DMS 273 (cell line): ENCODE measurements at regions not wholly inside any gene's neighbourhood (a gene's known extent, or its start where the extent isn't known, plus 50 kb on each side); places are given as distances from the start of the nearest gene placed in this dataset.
"Not testable (repeated sequence)": the region's sequence is repeated elsewhere in the genome, so short reads cannot be mapped to it uniquely, and the experiment has no call there.

ENCODE experiments used
- DNase-seq: peaks from one replicate; lab custom pipeline; 2025; ENCODE audit not compliant: unreplicated experiment; lab: John Stamatoyannopoulos, UW

DNA sequence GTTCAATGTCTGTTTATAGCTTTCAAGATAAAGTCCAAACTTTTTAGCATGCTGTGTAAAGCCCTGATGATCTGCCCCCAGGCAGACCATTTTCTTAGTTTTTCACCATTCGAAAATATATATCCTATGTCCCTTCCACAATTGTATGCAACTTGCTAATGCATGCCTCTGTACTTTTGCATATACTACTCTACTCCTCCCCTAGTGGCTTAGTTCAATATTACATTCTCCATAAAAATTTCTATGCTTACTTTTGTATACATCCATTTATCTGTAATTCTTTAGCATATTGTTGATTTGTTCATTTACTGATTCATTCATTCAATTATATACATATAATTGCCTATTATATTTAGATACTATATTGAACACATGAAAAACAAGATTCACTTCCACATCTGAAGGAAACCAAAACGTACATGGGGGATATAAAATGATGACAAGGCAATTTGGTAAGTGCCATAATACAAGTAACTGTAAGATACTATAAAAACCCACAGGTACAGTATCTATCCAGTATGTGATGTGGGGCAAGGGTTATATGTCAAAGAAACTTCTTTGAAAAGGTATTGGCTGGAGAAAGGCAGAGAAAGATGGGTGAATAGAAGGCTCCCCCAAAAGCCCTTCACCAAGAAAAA lies 902.5 kb downstream of the FAM133A start:
- peak; percentile 30 for DNase-seq

DNA sequence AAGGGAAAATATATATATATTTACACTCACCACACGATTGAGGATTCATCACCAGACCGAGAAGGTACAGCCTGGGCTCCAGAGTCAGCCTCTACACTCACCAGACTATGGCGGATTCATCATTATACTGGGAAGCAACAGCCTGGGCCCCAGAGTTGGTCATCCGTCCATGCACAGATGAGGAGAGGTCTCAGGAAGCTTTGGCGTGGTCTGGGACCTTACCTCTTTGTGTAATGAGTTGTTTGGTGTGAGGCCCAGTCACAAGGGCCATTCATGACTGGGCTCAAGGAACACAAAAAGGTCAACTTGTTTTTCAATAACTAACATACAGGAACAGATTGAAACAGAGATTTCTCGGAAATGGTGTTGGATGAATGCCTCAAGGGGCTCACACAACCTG lies 926.1 kb downstream of the FAM133A start:
- DNase-seq, result no peak

DNA sequence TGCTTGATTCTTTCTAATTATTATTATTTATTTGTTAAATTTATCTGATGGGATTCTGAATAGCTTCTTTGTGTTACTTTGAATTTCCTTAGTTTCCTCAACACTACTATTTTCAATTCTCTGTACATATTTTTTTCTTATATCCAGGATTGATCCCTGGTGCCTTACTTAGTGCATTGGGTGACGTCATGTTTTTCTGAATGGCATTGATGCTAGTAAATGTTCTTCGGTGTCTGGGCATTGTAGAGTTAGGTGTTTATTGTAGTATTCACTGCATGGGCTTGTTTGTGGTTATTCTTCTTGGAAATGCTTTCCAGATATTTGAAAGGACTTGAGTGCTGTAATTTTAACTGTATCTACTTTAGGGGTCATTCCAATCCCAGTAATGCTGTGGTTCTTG lies 938.1 kb downstream of the FAM133A start:
- DNase-seq, result no peak

DNA sequence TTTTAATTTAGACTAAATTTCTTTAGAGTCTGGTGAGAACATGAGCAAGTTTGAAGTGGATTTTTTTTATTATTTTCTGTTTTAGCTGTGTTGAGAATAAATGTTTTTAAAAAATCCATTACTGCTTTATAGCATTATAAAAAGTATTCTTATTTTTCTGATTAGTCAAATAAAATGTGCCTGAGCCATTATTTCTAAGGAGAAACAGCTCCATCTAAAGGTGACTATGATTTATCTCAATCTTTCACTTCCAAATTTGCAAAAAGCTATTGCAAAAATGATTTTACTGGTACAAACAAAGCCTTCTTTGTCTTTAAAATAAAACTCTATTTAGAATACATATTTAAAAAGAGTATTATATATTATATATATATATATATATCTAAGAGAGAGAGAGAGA lies 959.2 kb downstream of the FAM133A start:
- peak; percentile 7 for DNase-seq

DNA sequence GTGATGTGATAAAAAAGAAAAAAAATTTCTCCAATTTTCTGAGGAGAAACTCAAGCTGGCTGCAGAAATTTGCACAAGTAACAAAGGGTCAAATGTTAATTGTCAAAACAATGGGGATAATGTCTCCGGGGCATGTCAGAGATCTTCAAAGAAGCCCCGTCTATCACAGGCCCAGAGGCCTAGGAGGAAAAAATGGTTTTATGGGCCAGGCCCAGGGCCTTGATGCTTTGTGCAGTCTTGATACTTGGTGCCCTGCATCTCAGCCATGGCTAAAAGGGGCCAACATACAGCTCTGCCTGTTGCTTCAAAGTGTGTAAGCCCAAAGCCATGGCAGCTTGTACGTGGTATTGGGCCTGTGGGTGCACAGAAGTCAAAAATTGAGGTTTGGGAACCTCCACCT lies 961.0 kb downstream of the FAM133A start:
- DNase-seq, result no peak

DNA sequence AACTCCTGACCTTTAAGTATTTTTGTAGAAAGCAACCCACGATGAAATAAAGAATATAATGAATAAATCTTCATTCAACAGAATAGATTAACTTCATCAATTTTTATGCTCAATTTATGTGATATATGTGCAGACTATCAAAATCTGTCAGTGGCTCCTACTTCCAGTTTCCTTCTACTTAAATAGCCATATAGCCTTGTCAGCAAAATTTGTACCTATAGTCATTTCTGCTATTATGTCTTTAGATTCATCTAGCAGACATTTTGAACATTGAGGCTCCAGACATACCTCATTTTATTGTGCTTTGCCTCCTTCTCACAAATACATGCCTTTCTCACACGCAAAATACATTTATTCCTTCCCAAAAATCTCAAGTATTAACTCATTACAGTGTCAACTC lies 971.7 kb downstream of the FAM133A start:
- no peak for DNase-seq

DNA sequence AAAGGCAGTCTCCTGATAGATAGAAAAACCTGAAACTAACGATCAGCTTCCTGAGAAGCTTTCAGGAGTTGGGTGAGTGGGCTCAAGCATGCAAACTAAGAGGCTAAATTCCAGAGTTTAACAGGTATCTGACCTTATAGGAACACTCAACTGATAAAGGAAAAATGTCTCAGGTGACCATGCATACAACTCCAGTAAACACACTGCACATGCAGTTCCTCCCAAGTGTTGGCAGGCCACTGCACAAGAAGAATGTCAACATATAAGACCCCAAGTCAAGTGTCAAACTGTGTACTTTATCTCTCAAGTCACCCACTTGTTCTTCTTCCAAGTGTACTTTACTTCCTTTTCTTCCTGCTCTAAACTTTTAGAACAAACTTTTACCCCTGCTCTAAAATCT lies 981.2 kb downstream of the FAM133A start:
- DNase-seq, result no peak

DNA sequence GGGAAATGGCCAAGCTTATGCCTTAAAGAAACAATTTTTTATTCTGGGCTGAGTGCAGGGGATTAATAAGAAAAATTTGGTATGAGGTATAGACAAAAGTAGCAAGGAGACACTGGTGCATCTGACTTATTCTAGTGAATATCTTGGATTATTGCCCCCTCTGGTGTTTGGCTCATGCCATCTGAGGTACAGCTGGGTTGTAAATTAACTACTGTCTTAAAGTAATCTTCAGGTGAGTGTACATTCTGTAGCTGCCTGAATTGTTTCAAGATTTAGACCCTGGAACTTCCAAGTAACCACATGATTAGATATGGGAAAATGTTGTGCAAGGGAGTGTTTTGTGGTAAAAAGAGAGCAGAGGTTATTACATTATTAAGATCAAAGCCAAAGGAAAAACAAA lies 988.7 kb downstream of the FAM133A start:
- DNase-seq, result peak; percentile 23

DNA sequence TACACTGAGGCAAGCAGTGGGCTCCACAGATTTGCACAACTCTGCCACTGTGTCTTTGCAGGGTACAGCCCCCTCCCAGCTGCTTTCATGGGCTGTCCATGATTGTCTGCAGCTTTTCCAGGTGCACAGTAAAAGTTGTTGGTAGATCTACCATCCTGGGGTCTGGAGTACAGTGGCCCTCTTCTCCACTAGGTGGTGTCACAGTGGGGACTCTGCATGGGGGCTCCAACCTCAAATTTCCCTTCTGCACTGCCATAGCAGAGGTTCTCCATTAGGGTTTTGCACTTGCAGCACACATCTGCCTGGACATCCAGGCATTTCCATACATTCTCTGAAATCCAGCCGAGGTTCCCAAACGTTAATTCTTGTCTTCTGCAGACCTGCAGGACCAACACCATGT lies 1002.3 kb downstream of the FAM133A start:
- DNase-seq, result peak; percentile 1

DNA sequence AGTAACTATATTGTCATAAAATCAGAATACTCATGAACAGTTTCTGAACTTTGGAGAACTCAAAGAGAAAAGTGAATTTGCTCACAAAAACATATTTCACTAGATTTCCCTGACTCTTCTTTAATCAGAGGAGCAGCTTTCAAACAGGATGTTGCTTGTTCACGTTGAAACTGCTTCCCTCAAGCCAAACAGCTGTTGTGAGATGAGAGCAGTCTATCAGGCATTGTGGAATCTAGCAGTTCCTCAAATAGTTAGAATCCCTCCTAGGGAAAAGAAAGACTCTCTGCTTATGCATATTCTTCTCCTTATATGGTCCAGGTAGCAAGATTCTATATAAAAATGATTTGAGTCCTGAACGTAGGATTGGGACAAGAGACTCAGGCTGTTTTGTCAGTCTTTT lies 1012.1 kb downstream of the FAM133A start:
- no peak for DNase-seq

DNA sequence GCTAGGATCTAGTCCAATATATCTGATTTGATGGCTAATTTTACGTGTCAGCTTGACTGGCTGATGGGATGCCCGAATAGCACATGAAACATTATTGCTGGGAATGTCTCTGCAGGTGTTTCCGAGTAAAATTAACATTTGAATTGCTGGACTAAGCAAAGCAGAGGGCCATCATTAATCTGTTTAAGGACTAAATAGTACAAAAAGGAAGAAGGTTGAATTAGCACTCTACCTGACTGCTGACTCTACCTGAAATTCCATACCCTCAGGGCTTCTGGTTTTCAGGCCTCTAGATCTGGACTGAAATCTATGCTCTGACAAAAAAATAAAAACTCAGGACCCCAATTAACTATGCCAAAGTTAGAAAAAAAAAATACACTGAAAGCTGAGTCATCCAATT lies 1021.9 kb downstream of the FAM133A start:
- no peak for DNase-seq

DNA sequence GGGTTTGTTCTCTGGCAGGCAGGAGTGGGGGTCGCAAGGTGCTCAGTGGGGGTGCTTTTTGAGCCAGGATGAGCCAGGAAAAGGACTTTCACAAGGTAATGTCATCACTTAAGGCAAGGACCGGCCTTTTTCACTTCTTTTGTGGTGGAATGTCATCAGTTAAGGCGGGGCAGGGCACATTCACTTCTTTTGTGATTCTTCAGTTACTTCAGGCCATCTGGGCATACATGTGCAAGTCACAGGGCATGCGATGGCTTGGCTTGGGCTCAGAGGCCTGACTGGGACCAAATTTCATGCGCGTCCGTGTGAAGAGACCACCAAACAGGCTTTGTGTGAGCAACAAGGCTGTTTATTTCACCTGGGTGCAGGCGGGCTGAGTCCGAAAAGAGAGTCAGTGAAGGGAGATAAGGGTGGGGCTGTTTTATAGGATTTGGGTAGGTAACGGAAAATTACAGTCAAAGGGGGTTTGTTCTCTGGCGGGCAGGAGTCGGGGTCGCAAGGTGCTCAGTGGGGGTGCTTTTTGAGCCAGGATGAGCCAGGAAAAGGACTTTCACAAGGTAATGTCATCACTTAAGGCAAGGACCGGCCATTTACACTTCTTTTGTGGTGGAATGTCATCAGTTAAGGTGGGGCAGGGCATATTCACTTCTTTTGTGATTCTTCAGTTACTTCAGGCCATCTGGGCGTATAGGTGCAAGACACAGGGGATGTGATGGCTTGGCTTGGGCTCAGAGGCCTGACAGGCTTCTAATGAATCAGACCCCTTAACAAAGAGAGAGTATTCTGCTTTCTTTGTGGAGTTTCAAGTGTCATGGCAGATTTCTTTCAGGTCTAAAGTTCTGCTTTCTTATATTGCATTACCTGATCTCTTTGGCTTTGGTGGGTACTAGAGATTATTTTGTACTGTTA lies 1030.6 kb downstream of the FAM133A start:
- not testable (repeated sequence) for DNase-seq

DNA sequence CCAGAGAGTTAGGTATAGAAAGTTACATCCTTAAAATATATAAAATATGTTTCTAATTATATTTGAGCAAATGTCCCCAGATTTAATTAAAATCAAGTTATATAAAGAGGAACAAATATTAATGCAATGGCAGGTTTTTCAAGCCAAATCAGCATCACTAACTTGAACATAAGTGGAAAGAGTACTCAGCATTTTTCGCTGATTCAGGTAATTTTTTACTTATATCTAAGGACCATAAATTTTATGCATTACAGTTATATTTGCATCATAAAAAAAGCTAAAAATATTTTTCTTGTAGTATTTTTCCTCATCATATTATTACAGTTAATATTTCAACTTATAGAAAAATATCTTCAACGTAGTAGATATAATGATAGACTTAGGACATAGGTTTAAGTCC lies 1047.4 kb downstream of the FAM133A start:
- DNase-seq, result no peak

DNA sequence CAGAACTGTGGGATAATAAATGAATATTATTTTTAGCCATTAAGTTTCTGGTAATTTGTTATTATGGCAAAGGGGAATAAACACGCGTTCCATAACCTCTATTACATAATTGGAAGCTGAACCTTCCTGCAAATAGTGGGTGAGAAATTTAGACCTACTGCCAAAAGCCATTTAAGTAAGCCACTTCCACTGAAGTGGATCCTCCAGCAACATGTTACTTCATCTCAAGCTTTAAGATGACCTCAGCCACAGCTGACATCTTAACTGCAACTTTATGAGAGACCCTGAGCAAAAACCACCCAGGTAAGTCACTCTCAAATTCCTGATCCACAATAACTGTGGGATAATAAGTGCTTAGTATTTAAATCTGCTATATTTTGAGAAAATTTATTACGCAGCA lies 1048.6 kb downstream of the FAM133A start:
- DNase-seq, result no peak

DNA sequence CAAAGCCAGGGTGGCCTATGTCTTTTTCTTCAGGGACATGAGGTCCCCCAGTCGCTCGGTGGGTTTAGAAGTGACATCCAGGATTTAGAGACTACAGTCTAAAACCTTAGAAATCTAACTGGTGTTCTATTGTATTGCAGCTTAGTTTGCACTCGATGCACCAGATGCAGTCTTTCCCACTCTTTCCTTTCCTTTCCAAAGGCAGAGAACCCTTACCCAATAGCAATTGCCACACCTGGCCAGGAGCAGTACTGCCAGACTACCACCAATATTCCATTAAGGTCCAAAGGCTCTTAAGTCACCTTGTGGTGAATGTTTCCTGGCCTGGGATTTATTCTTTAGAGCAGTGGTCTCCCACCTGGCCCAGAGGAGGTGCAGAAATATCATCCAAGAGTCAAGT lies 1068.8 kb downstream of the FAM133A start:
- no peak for DNase-seq

DNA sequence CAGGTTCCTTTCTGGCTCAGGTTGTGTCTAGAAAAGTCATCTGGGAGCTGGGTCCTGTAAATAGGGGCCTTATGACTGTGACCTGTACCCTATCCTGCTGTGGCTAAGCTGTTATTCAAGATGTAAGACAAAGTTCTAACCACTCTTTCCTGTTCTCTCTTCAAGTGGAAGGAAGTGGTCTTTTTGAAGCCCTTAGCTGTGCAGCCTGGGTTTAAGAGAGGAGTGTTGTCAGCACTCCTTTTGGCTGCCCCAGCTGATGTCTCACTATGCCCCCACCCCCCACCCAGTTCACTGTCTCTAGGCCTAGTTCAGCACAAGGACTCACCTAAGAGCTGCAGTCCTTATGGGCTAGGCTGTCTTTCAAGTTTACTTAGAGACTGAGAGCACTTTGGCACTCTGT lies 1069.5 kb downstream of the FAM133A start:
- DNase-seq, result no peak

DNA sequence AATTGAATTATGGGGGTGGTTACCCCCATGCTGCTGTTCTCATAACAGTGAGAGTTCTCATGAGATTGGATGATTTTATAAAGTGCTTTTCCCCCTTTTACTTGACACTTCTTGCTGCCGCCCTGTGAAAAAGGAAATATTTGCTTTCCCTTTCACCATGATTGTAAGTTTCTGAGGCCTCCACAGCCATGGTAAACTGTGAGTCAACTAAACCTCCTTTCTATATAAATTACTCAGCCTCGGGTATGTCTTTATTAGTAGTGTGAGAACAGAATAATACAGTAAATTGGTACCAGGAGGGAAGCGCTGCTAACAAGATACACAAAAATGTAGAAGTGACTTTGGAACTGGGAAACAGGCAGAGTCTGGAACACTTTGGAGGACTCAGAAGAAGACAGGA lies 1070.8 kb downstream of the FAM133A start:
- DNase-seq, result no peak

DNA sequence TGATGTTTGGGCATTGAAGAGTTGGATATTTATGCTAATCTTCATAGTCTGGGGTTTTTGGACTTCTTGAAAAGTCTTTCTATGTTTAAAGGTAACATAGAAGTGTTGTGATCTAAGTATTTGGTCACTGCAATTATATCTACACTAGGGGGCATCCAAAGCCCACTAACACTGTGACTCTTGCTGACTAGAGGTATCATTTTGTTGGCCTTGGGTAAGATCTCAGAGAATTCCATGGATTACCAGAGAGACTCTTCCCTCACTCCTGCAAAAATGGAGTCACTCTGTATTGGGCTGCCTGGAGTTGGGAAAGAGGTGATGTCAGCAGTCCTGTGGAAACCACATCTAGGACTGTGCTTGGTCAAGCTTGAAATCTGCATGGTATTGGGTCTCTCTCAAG lies 1077.6 kb downstream of the FAM133A start:
- peak; percentile 6 for DNase-seq

DNA sequence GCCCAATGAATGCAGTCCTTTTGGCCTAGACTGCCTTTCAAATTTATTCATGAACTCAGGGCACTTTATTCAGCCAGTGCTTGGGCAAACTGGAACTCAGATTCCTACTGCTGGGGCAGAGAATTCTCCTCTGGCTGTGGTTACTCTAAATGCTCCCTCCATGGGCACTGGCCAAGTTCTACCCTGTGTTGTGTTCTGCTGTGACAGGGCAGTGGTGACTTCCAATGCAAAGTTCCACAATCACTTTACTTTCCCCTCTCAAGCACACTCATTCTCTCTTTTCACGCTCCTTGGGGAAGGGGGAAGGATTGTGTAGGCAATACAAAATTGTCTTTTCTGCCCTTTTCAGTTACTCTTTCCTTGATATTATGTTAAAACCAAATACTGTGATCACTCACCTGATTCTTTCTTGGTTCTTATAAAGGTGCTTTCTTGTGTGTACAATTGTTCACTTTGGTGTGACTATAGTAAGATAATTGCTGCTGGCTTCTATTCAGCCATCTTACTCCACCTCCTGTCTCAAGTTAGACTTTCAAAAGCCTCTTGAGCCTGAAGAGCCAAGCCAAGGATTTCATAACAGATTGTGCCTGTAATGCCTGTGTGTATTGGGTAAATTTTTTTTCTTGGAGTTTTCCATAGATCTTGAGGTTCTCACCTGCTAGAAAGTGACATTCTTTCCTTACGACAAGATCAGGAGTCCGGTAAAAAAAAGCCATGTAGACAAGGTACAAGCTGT lies 1078.6 kb downstream of the FAM133A start:
- DNase-seq, result no peak

DNA sequence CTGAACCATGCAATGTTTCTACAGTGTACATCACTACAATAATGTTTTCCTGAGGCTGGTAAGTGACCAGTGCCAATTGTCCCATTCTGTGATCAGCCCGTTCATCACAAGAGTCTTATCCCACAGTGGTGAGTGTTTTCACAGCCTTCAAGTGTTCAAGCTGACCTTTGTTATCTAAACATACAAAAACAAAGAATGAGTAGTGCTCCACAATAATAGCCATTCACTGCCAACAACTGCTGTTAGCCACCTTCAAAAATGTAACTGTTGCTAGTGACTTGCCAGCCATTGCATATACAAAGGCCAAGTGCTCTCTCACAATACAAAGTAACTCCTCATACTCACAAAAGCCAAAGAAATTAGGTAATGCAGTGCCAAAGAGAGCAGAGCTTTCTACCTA lies 1084.1 kb downstream of the FAM133A start:
- DNase-seq, result no peak

DNA sequence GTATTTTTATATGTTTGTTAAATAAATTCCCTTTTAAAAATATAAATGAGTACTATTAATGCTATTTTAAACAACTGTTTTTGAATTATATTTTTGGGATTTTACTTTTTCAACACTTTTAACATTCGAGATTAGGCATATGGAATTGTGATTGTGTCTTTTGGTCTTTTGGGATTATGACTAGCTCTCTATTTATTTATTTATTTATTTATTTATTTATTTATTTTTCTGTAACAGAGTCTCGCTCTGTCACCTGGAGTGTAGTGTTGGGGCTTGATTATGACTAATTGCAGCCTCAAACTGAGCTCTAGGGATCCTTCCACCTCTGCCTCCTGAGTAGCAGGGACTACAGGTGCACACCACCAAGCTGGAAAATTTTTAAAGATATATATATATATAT lies 1101.6 kb downstream of the FAM133A start:
- DNase-seq, result no peak

DNA sequence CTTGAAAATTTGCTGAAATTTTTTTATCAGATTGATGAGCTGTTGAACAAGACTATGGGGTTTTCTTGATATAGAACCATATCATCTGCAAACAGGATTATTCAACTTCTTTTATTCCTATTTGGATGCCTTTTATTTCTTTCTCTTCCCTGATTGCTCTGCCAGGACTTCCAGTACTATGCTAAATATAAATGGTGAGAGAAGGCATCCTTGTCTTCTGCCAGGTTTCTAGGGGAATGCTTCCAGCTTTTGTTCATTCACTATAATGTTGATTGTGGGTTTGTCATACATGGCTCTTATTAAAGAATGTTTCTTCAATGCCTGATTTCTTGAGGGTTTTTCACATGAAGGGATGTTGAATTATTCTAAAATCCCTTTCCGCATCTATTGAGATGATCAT lies 1139.5 kb downstream of the FAM133A start:
- DNase-seq, result no peak
